OCI-LY7 (cell line): ENCODE measurements at regions not wholly inside any gene's neighbourhood (a gene's known extent, or its start where the extent isn't known, plus 50 kb on each side); places are given as distances from the start of the nearest gene placed in this dataset.

Experiments
- EZH2phosphoT487 ChIP-seq: fragments of 200-600 bp; sonication (generic); IDR thresholded peaks from 2 replicates; pipeline ENCODE4 v1.6.1; 2018; ENCODE audit warnings: low read depth, borderline replicate concordance, mild to moderate bottlenecking, mixed run types, antibody characterized with exemption, low read length, moderate library complexity, mixed read lengths
- TF ChIP-seq, protein P1 (sequence below): fragments of 200-600 bp; sonication (generic); conservative IDR thresholded peaks from 2 replicates; pipeline ENCODE4 v1.5.1; 2014; ENCODE audit warnings: mild to moderate bottlenecking, antibody characterized with exemption, low read length, moderate library complexity, mixed read lengths

DNA sequence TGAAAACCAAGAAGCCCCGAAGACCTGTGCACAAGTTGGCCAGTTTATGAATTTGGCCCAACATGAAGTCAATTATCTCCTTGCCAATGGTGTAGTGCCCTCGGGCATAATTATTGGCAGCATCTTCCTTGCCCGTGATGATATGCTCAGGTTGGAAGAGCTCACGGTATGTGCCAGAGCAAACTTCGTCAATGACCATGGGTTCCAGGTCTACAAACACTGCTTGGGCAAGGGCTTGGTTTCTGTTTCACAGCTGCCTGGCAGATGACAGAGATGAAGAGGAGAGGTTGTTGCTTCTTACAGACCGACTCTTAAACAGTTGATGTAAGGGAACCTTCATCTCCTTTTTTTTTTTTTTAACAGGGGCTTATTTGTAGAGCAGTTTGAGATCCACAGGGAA lies 135.6 kb upstream of the PLS3 start:
- no peak for TF ChIP-seq EZH2phosphoT487
- TF ChIP-seq, protein P1, sequence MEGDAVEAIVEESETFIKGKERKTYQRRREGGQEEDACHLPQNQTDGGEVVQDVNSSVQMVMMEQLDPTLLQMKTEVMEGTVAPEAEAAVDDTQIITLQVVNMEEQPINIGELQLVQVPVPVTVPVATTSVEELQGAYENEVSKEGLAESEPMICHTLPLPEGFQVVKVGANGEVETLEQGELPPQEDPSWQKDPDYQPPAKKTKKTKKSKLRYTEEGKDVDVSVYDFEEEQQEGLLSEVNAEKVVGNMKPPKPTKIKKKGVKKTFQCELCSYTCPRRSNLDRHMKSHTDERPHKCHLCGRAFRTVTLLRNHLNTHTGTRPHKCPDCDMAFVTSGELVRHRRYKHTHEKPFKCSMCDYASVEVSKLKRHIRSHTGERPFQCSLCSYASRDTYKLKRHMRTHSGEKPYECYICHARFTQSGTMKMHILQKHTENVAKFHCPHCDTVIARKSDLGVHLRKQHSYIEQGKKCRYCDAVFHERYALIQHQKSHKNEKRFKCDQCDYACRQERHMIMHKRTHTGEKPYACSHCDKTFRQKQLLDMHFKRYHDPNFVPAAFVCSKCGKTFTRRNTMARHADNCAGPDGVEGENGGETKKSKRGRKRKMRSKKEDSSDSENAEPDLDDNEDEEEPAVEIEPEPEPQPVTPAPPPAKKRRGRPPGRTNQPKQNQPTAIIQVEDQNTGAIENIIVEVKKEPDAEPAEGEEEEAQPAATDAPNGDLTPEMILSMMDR, result no peak
